T-helper 2 cell (primary cell): ENCODE measurements at regions not wholly inside any gene's neighbourhood (a gene's known extent, or its start where the extent isn't known, plus 50 kb on each side); places are given as distances from the start of the nearest gene placed in this dataset.
A peak's percentile ranks its signal among the peaks of the same experiment; 100 is the strongest.

ENCODE experiments used
- DNase-seq, 5 experiments: peaks; one replicate each; pipeline versions ENCODE4 v3.0.0 to v3.0.0-alpha.2; 2012 to 2022

DNA sequence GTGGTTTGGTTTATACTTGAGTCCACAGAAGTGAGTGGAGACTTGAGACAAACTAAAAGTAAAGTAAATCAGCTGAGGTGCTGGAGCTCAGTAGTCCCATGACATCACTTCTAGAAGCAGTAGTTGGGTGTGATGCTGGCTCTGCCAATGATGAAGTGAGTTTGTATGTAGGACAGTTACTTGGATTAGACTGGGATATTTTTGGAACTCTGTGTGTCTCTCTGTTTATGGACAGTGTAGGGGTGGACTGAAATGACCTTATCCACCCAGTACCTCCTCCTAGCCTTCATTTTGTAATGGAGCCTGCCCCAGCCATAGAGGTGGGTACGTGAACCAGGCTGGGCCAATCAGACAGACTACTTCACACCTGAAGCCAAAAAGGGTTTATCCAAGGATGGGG lies 52.2 kb downstream of the POLR1D start:
- DNase-seq: no peak

DNA sequence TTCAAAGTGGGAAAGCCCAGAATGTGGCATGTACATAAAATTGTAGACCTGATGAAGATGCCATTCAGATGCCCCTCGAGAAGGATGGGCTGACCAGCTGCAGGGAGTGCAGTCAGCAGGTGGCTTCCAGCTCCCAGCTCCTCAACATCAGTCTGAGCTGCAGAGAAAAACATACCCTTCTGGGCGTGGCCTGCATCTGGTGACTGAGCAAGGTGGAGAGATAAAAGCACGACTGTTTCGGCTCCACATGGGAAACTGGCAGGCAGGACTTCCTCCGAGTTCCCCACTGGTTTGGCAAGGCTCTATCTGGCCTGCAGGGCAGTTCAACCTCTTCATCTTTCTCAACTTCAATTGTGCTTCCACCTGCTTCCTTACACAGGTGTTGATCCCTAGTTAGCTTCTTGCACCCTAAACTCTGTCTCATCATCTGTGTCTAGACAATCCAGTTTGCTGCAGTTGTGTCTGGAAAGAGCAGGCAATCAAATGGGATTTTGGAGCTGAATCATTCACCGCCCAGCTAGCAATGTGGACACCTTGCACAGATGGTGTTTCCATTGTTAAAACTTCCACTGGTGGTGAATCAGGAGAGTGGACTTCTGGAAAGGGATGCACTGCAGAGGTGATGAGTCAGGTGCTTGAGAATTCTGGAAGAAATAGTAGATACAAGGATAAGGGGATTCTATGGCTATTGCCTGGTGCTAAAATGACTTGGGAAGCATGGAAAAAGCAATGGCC lies 56.8 kb downstream of the POLR1D start:
- DNase-seq: no peak

- DNase-seq: no peak
These were observed 57.7 kb downstream of the POLR1D start for GRCh38 chr13:27679396-27679795.

DNA sequence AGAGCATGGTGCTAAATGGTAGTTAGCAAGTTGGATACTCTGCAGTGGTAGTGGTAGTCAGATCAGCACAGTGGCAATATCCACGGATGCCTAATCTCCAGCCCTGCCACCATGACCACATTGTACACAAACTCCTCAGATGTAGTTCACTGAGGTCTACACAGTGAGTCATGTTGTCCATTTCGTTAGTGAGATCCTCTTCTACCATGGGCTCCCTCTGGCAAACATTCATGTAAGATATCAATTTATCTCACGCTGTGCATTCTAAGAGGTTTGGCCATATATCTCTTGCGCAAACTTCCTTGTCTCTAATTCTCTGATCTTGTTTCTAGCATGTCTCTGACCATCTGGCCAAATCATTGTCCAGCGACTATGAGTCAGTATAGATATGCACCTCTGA lies 58.2 kb downstream of the POLR1D start:
- DNase-seq: no peak

DNA sequence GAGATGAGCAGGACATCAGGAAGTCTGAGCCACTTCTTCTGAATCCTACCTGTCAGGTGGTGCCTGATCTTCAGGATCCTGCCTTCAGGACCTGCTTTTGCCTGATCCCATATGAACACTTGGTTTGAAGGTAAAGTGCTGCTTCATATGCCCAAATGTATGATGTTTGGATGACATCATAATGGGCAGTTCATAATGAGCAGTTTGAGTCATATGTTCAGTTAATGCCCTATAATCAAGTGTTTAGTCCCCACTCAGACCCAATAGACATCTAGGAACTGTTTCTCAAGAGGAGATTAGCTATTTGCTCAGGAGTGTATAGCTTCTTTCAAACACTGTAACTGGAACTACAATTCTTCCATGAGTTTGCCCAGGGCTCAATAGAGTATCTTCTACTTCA lies 58.8 kb downstream of the POLR1D start:
- DNase-seq: no peak

- DNase-seq: no peak
These were observed 69.5 kb downstream of the POLR1D start for GRCh38 chr13:27691207-27691606.

DNA sequence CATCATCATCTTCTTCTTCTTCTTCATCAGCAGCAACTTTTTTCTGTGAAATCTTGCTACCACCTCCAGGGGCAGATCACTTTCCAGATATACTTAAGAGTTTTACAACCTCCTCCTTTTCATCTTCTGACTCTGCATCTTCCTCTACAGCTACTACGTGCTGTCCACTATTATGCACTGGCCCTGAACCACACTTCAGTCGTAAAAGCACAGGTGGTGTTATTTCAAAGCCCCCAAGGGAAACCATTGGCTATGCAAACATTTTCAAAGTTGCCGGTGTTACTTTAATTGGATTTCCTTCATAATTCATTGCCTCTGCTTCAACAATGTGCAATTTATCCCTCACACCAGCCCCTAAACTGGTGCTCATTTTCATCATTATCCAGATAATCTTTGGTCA lies 75.0 kb downstream of the POLR1D start:
- DNase-seq: no peak

GRCh38 chr13:27699952-27700351 lies 78.3 kb downstream of the POLR1D start:
- DNase-seq: no peak

DNA sequence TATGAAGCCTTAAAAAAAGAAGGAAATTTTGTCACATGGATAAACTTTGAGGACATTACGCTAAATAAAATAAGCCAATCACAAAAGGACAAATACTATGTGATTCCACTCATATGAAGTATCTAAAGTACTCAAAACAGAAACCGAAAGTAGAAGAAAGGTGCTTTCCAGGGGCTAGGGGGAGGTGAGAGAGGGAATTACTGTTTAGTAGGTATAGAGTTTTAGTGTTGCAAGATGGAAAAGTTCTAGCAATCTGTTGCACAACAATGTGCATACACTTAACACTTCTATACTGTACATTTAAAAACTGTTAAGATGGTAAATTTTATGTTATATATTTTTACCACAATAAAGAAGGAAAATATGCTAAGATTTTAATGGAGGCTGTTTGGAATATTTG lies 83.0 kb downstream of the POLR1D start:
- peak in 1 of 5 experiments; percentile 34 for DNase-seq

DNA sequence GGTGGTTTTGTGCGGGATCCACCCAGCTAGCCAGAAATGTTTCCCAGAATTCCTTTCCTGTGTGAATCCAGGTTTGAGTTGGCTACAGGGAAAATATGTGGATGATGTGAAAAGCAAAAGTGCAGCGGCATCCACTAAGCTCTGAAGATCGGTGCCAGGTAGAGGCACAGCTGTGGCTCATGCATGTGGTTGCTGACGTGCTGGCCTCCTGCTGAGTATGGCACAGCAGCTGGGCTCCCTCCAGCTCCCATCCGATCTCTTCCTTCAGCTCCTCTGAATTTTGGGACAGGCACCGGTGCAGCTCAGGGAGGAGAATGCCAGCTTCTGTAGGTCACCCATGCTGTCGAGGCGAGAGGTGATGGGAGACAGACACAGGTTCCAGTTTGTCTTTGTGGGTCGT lies 84.0 kb upstream of the GSX1 start:
- DNase-seq: no peak

DNA sequence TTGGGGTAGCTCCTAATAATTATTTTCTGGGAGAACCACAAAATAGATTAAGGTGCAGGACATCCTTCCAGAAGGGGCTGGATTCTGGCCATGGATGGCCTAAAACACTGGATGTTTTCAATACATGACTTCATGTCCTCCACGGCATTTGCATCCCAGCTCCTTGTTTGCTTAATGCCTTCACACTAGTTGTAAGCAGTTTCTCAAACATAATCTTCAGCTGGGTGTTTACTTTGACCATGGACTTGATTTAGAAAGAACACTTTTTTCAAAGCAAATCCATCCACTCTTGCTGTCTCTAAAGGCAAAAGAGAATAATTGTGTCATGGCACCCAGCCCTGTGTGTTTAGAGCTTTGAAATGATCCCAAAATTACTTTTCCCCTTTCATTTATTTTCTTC lies 82.5 kb upstream of the GSX1 start:
- DNase-seq: no peak

DNA sequence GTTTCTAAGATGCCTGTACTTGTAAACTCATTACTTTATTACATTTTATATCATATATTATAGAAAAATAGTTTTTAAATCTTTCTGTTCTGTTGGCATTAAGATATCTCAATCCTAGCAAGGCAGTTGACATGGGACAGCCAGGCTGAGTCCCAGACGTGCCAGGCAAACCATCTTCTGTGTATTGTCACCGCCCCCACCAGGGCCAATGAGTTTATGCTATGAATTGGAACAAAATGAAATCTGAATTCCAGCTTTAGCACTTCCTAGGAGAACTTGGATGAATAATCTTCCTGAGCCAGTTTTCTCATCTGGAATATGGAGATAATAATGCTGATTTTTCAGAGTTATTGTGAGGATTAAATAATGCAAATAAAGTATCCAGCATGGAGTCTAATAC lies 79.9 kb upstream of the GSX1 start:
- DNase-seq: peak in 1 of 5 experiments; percentile 12

DNA sequence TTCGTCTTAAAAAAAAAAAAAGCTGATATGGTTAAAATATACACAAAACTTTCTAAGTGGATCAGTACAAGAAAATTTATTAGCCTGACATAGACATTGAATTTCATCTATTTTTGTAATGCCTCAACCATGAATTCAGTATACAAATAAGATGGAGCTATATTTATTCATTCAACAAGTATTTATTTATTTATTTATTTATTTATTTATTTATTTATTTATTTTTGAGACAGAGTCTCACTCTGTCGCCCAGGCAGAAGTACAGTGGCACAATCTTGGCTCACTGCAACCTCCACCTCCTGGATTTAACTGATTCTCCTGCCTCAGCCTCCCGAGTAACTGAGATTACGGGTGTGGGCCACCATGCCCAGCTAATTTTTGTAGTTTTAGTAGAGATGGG lies 78.5 kb upstream of the GSX1 start:
- DNase-seq: no peak

DNA sequence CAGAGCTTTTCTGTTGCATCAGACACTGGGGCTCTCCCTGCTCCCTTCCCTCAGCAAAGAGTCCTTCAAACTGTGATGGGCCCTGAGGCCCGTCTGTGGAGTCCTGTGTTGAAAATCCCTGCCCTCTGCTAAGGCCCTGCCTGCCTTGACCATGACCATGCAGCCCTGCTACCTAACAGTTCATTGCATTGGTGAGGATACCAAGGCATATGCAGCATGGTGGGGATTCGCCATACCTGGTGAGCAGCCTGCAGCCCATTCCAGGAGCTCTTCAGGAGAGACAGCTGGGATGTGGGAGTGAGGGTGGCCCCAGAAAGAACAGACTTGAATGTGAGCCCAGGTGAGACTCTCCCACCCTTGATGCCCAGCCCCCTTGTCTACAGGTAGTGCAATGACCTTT lies 70.6 kb upstream of the GSX1 start:
- DNase-seq: no peak

DNA sequence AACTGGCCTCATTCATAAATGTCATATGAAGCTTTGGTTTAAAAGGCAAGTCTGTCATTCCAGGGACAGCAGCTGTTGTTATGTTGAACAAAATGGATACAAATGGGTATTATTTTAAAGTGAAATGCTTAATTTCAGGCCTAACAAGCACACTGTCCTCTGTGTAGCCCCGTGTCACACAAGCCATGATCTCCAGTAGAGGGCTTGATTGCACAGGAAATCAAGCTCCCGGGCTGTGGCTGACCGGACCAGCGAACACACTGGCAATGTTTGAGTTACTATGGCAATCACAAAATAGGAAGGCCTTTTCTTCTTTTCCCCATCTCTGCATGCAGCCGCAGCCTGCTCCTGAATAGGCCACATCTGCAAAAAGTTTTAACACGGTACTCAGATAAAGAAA lies 64.0 kb upstream of the GSX1 start:
- no peak for DNase-seq

GRCh38 chr13:27730191-27730590 lies 62.1 kb upstream of the GSX1 start:
- DNase-seq: no peak
